ENCODE measurements at regions not wholly inside any gene's neighbourhood (a gene's known extent, or its start where the extent isn't known, plus 50 kb on each side); places are given as distances from the start of the nearest gene placed in this dataset.
"Not testable (repeated sequence)": the region's sequence is repeated elsewhere in the genome, so short reads cannot be mapped to it uniquely, and the experiment has no call there.

- DNase-seq (ENCODE audit: low spot score), result no peak
Observed at GRCh38 chr14:56049536-56049935, 68.7 kb upstream of the PELI2 start.

- no peak for DNase-seq (ENCODE audit: low spot score)
Observed at GRCh38 chr14:56055511-56055910, 62.7 kb upstream of the PELI2 start.

- DNase-seq (ENCODE audit: low spot score), result no peak
Observed at GRCh38 chr14:56056031-56056430, 62.2 kb upstream of the PELI2 start.

GRCh38 chr14:56057071-56057741 lies 61.0 kb upstream of the PELI2 start:
- no peak for DNase-seq (ENCODE audit: low spot score)

- DNase-seq (ENCODE audit: low spot score), result no peak
Observed at GRCh38 chr14:56057767-56058166, 60.4 kb upstream of the PELI2 start.

- DNase-seq (ENCODE audit: low spot score), result no peak
Observed at GRCh38 chr14:56059054-56059453, 59.2 kb upstream of the PELI2 start.

GRCh38 chr14:56061051-56061450 lies 57.2 kb upstream of the PELI2 start:
- no peak for DNase-seq (ENCODE audit: low spot score)

GRCh38 chr14:56063131-56063530 lies 55.1 kb upstream of the PELI2 start:
- no peak for DNase-seq (ENCODE audit: low spot score)

GRCh38 chr14:56064513-56064912 lies 53.7 kb upstream of the PELI2 start:
- no peak for DNase-seq (ENCODE audit: low spot score)

GRCh38 chr14:56065199-56065598 lies 53.0 kb upstream of the PELI2 start:
- not testable (repeated sequence) for DNase-seq (ENCODE audit: low spot score)

GRCh38 chr14:56065621-56066290 lies 52.5 kb upstream of the PELI2 start:
- DNase-seq (ENCODE audit: low spot score), result no peak
